ENCODE measurements at regions not wholly inside any gene's neighbourhood (a gene's known extent, or its start where the extent isn't known, plus 50 kb on each side); places are given as distances from the start of the nearest gene placed in this dataset.

DNA sequence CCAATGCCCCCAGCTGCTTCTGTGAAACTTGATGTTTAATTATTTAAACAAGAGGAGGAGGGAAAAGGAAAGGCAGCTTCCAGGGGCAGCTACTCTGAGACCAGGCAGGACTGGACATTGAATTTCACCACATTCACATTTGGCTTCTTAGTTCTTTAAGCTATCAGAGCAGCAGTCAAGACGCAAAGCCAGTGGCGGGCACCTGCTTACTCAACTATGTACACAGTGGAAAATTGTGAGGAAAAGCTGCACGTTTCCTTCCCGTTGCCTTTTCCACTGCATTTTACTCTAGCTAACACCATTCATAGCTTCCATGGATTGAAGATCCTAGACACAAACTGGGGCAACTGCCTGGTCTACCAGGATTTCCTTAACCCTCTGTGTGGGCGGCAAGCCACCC lies 200.3 kb downstream of the ERCC6L2 start:
- Histone ChIP-seq H3K27ac (no peak overlapping the region), H3K27me3 (ENCODE audit: insufficient read depth, low read depth) (no peaks in the 10 kb centered on the region), H3K4me2 (no peak overlapping the region), H3K4me3 (IDR thresholded peaks at IDR 0.05; ENCODE audit: insufficient read depth, low read depth, low read length) (no peak overlapping the region), H3K9ac (no peak overlapping the region), H3K4me1 (ENCODE audit: low read depth, poor library complexity, severe bottlenecking) (no peaks in the 10 kb centered on the region), H2AFZ (ENCODE audit: low read depth) (no peak overlapping the region), H3K79me2 (ENCODE audit: insufficient read depth, low read depth) (no peaks in the 10 kb centered on the region), H3K36me3 (ENCODE audit: insufficient read depth) (no peaks in the 10 kb centered on the region), H4K20me1 (ENCODE audit: insufficient read depth) (no peaks in the 10 kb centered on the region)
- no peak for TF ChIP-seq CTCF (conservative IDR thresholded peaks at IDR 0.05; ENCODE audit: low read depth, low read length)

- no peaks in the 10 kb centered on the region for H3K4me1 ChIP-seq (ENCODE audit: low read depth, poor library complexity, severe bottlenecking)
- no peak overlapping the region for H3K4me3 ChIP-seq (IDR thresholded peaks at IDR 0.05; ENCODE audit: insufficient read depth, low read depth, low read length)
- no peaks in the 10 kb centered on the region for H3K36me3 ChIP-seq (ENCODE audit: insufficient read depth)
- no peaks in the 10 kb centered on the region for H3K27me3 ChIP-seq (ENCODE audit: insufficient read depth, low read depth)
- H4K20me1 ChIP-seq (ENCODE audit: insufficient read depth): no peaks in the 10 kb centered on the region
- H2AFZ ChIP-seq (ENCODE audit: low read depth): no peak overlapping the region
- no peak overlapping the region for H3K4me2 ChIP-seq
- no peak overlapping the region for H3K27ac ChIP-seq
- no peaks in the 10 kb centered on the region for H3K79me2 ChIP-seq (ENCODE audit: insufficient read depth, low read depth)
- H3K9ac ChIP-seq: no peak overlapping the region
- TF ChIP-seq CTCF (conservative IDR thresholded peaks at IDR 0.05; ENCODE audit: low read depth, low read length): no peak
Measured at GRCh38 chr9:96075111-96075510, 199.6 kb downstream of the ERCC6L2 start.

DNA sequence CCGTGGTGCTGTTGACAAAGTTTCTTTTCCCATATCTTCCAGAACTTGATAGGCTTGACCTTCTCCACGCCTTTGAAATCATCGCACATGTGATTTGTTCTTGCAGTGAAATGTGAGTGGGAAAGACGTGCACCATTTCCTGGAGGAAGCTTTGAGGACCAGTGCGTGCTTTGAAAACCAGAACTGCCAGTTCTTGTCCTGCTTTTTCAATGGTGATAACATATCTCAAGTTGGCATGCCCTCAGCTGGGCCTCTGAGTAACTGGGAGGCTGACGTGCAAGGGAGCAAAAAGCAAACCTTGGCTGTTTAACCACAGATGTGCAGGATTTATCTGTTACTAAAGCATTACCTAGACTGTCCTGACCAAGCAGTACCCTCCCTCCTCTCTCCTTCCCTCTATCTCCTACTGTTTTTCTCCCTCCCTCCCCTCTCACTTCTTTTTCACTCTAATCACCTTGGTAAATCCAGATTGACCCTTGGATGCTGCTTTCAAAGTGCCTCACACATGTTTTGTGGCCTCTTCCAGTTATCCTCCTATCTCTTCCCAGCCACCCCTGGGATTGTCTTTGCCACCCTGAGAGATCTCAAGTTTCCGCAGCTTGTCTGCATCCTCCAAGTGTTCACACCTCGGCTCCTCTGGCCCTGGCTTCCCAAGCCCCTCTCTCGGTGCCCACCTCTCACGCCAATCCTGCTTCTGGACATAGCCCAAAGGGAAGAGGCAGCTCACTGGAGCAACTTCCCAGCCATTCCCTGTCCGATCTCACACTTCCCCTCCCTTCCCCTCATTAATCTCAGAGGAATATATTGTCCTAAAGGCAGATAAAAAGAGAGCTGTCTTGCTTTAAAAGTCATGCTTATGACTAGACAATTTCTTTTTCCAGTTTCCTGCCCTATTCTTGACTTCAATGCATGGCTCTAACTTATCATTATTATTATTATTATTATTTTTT lies 198.3 kb downstream of the ERCC6L2 start:
- Histone ChIP-seq H3K27me3 (ENCODE audit: insufficient read depth, low read depth) (no peaks in the 10 kb centered on the region), H3K4me3 (IDR thresholded peaks at IDR 0.05; ENCODE audit: insufficient read depth, low read depth, low read length) (no peak overlapping the region), H4K20me1 (ENCODE audit: insufficient read depth) (no peaks in the 10 kb centered on the region), H3K4me2 (no peak overlapping the region), H2AFZ (ENCODE audit: low read depth) (no peak overlapping the region), H3K4me1 (ENCODE audit: low read depth, poor library complexity, severe bottlenecking) (no peaks in the 10 kb centered on the region), H3K36me3 (ENCODE audit: insufficient read depth) (no peaks in the 10 kb centered on the region), H3K9ac (no peak overlapping the region), H3K79me2 (ENCODE audit: insufficient read depth, low read depth) (no peaks in the 10 kb centered on the region), H3K27ac (no peak overlapping the region)
- TF ChIP-seq CTCF (conservative IDR thresholded peaks at IDR 0.05; ENCODE audit: low read depth, low read length): no peak

- H4K20me1 ChIP-seq (ENCODE audit: insufficient read depth): no peaks in the 10 kb centered on the region
- TF ChIP-seq CTCF (conservative IDR thresholded peaks at IDR 0.05; ENCODE audit: low read depth, low read length): no peak
- H3K9ac ChIP-seq: no peak overlapping the region
- H3K36me3 ChIP-seq (ENCODE audit: insufficient read depth): no peaks in the 10 kb centered on the region
- no peaks in the 10 kb centered on the region for H3K79me2 ChIP-seq (ENCODE audit: insufficient read depth, low read depth)
- no peaks in the 10 kb centered on the region for H3K4me1 ChIP-seq (ENCODE audit: low read depth, poor library complexity, severe bottlenecking)
- no peak overlapping the region for H3K4me2 ChIP-seq
- H3K27ac ChIP-seq: no peak overlapping the region
- H3K4me3 ChIP-seq (IDR thresholded peaks at IDR 0.05; ENCODE audit: insufficient read depth, low read depth, low read length): no peak overlapping the region
- no peaks in the 10 kb centered on the region for H3K27me3 ChIP-seq (ENCODE audit: insufficient read depth, low read depth)
- H2AFZ ChIP-seq (ENCODE audit: low read depth): no peak overlapping the region
Measured at GRCh38 chr9:96072930-96073329, 197.4 kb downstream of the ERCC6L2 start.

Data from KMS-11 (cell line).